ENCODE measurements at regions not wholly inside any gene's neighbourhood (a gene's known extent, or its start where the extent isn't known, plus 50 kb on each side); places are given as distances from the start of the nearest gene placed in this dataset.

GRCh38 chr1:65605621-65606020 lies 185.2 kb downstream of the LEPR start:
- Histone ChIP-seq H3K79me2 (ENCODE audit: insufficient read depth, low read length) (no peaks in the 10 kb centered on the region), H4K20me1 (ENCODE audit: insufficient read depth, low read length) (no peaks in the 10 kb centered on the region), H3K27me3 (ENCODE audit: insufficient read depth, low read length) (no peaks in the 10 kb centered on the region), H3K9me2 (ENCODE audit: low read depth, low read length) (no peaks in the 10 kb centered on the region), H3K9ac (ENCODE audit: low read length) (no peak overlapping the region), H3F3A (ENCODE audit: insufficient read depth, low read length) (no peaks in the 10 kb centered on the region), H3K4me3 (ENCODE audit: low read depth, low read length, poor library complexity, severe bottlenecking) (no peak overlapping the region), H3K27ac (ENCODE audit: low read depth, low read length, poor library complexity, severe bottlenecking) (no peak overlapping the region), H3K4me2 (ENCODE audit: low read length) (no peak overlapping the region), H2AFZ (ENCODE audit: low read length) (no peak overlapping the region), H3K9me3 (ENCODE audit: low read length) (no peaks in the 10 kb centered on the region), H3K4me1 (ENCODE audit: insufficient read depth, low read length, severe bottlenecking) (no peaks in the 10 kb centered on the region), H3K36me3 (ENCODE audit: insufficient read depth, low read length) (no peaks in the 10 kb centered on the region)
- TF ChIP-seq CTCF (IDR thresholded peaks at IDR 0.05; ENCODE audit: low read length) = no peak
- no peak for TF ChIP-seq EZH2 (IDR thresholded peaks at IDR 0.05; ENCODE audit: borderline replicate concordance, low read length)

GRCh38 chr1:65606426-65606825 lies 186.0 kb downstream of the LEPR start:
- Histone ChIP-seq H3K36me3 (ENCODE audit: insufficient read depth, low read length) (no peaks in the 10 kb centered on the region), H3K4me3 (ENCODE audit: low read depth, low read length, poor library complexity, severe bottlenecking) (no peak overlapping the region), H3K27me3 (ENCODE audit: insufficient read depth, low read length) (no peaks in the 10 kb centered on the region), H3K9ac (ENCODE audit: low read length) (no peak overlapping the region), H3K4me2 (ENCODE audit: low read length) (no peak overlapping the region), H3K79me2 (ENCODE audit: insufficient read depth, low read length) (no peaks in the 10 kb centered on the region), H3K27ac (ENCODE audit: low read depth, low read length, poor library complexity, severe bottlenecking) (no peak overlapping the region), H4K20me1 (ENCODE audit: insufficient read depth, low read length) (no peaks in the 10 kb centered on the region), H3K9me2 (ENCODE audit: low read depth, low read length) (no peaks in the 10 kb centered on the region), H3K9me3 (ENCODE audit: low read length) (no peaks in the 10 kb centered on the region), H3K4me1 (ENCODE audit: insufficient read depth, low read length, severe bottlenecking) (no peaks in the 10 kb centered on the region), H3F3A (ENCODE audit: insufficient read depth, low read length) (no peaks in the 10 kb centered on the region), H2AFZ (ENCODE audit: low read length) (no peak overlapping the region)
- TF ChIP-seq CTCF (IDR thresholded peaks at IDR 0.05; ENCODE audit: low read length) (no peak), EZH2 (IDR thresholded peaks at IDR 0.05; ENCODE audit: borderline replicate concordance, low read length) (no peak)

- Histone ChIP-seq H3K79me2 (ENCODE audit: insufficient read depth, low read length) (no peaks in the 10 kb centered on the region), H3F3A (ENCODE audit: insufficient read depth, low read length) (no peaks in the 10 kb centered on the region), H3K27me3 (ENCODE audit: insufficient read depth, low read length) (no peaks in the 10 kb centered on the region), H3K36me3 (ENCODE audit: insufficient read depth, low read length) (no peaks in the 10 kb centered on the region), H3K4me3 (ENCODE audit: low read depth, low read length, poor library complexity, severe bottlenecking) (no peak overlapping the region), H3K9me2 (ENCODE audit: low read depth, low read length) (no peaks in the 10 kb centered on the region), H3K9ac (ENCODE audit: low read length) (no peak overlapping the region), H3K4me2 (ENCODE audit: low read length) (no peak overlapping the region), H3K27ac (ENCODE audit: low read depth, low read length, poor library complexity, severe bottlenecking) (no peak overlapping the region), H3K9me3 (ENCODE audit: low read length) (no peaks in the 10 kb centered on the region), H3K4me1 (ENCODE audit: insufficient read depth, low read length, severe bottlenecking) (no peaks in the 10 kb centered on the region), H2AFZ (ENCODE audit: low read length) (no peak overlapping the region), H4K20me1 (ENCODE audit: insufficient read depth, low read length) (no peaks in the 10 kb centered on the region)
- TF ChIP-seq EZH2 (IDR thresholded peaks at IDR 0.05; ENCODE audit: borderline replicate concordance, low read length) (no peak), CTCF (IDR thresholded peaks at IDR 0.05; ENCODE audit: low read length) (no peak)
Observed at GRCh38 chr1:65613884-65614283, 178.8 kb upstream of the PDE4B start.
